Upper lobe of left lung (tissue), 4 donors: ENCODE measurements at regions not wholly inside any gene's neighbourhood (a gene's known extent, or its start where the extent isn't known, plus 50 kb on each side); places are given as distances from the start of the nearest gene placed in this dataset.

ENCODE experiments used
- CTCF ChIP-seq, 6 experiments: fragments of 450-650 bp in 4 of 6; fragments of 200-600 bp in 2 of 6; sonication (generic) in 2 of 6; IDR thresholded peaks; one replicate each; pipeline ENCODE4 v1.5.1; 2016 to 2019; ENCODE audit warnings: antibody characterized with exemption in 6 of 6
- POLR2AphosphoS5 ChIP-seq, 2 donors: sonication (generic); formaldehyde crosslinking; IDR thresholded peaks; one replicate each; pipeline ENCODE4 v1.5.1; 2017; ENCODE audit warnings: antibody characterized with exemption in 2 of 2

GRCh38 chr6:86683132-86683908 is 254.0 kb upstream of the HTR1E start:
- TF ChIP-seq CTCF (IDR thresholded peaks at IDR 0.05): no peak
- TF ChIP-seq POLR2AphosphoS5 (IDR thresholded peaks at IDR 0.05): no peak
